22Rv1 (cell line): ENCODE measurements at regions not wholly inside any gene's neighbourhood (a gene's known extent, or its start where the extent isn't known, plus 50 kb on each side); places are given as distances from the start of the nearest gene placed in this dataset.

ENCODE experiments used
- H3K27ac ChIP-seq: fragments of 450-650 bp; 2 replicates; pipeline ENCODE4 v1.5.1; 2017
- CTCF ChIP-seq: fragments of 450-650 bp; IDR thresholded peaks from 2 replicates; pipeline ENCODE4 v1.5.1; 2017; ENCODE audit warnings: mild to moderate bottlenecking
- ZFX ChIP-seq: fragments of 450-650 bp; IDR thresholded peaks from 2 replicates; pipeline ENCODE4 v1.6.1; 2017; ENCODE audit warnings: antibody characterized with exemption, borderline replicate concordance

- H3K27ac ChIP-seq = no peak overlapping the region
- TF ChIP-seq CTCF (no peak), ZFX (no peak)
Observed at GRCh38 chrX:13927175-13927574, 102.5 kb downstream of the GEMIN8 start.

- H3K27ac ChIP-seq = no peak overlapping the region
- no peak for TF ChIP-seq CTCF
- no peak for TF ChIP-seq ZFX
Observed at GRCh38 chrX:13923845-13924244, 105.8 kb downstream of the GEMIN8 start.

- no peak for TF ChIP-seq CTCF
- no peak for TF ChIP-seq ZFX
- no peak overlapping the region for H3K27ac ChIP-seq
Observed at GRCh38 chrX:13923289-13923688, 106.4 kb upstream of the GPM6B start.

- TF ChIP-seq CTCF (no peak), ZFX (no peak)
- no peak overlapping the region for H3K27ac ChIP-seq
Observed at GRCh38 chrX:13917507-13917906, 100.6 kb upstream of the GPM6B start.

- TF ChIP-seq ZFX (no peak), CTCF (no peak)
Observed at GRCh38 chrX:13911586-13911985, 94.7 kb upstream of the GPM6B start.

GRCh38 chrX:13906093-13906492 is 89.2 kb upstream of the GPM6B start:
- H3K27ac ChIP-seq = no peak overlapping the region
- TF ChIP-seq ZFX = no peak
- TF ChIP-seq CTCF = no peak

More at GRCh38 chrX:13911586-13911985, 94.7 kb upstream of the GPM6B start:
- H3K27ac ChIP-seq = no peak overlapping the region

GRCh38 chrX:13903405-13903804 is 86.5 kb upstream of the GPM6B start:
- no peak overlapping the region for H3K27ac ChIP-seq
- TF ChIP-seq ZFX (no peak), CTCF (no peak)
